Epithelial cell of esophagus (primary cell): ENCODE measurements at regions not wholly inside any gene's neighbourhood (a gene's known extent, or its start where the extent isn't known, plus 50 kb on each side); places are given as distances from the start of the nearest gene placed in this dataset.

Experiments used
- DNase-seq: peaks from one replicate; pipeline ENCODE4 v3.0.0; 2010; ENCODE audit warnings: low read depth
- H3K4me3 ChIP-seq: 2 replicates; pipeline ENCODE4 v1.5.1; 2011; ENCODE audit warnings: mild to moderate bottlenecking, low read length, control low read depth
- TF ChIP-seq, protein P1 (sequence below): IDR thresholded peaks from 2 replicates; pipeline ENCODE4 v1.5.1; 2011; ENCODE audit warnings: low read depth, mild to moderate bottlenecking, low read length, control low read depth, inconsistent platforms; ENCODE audit not compliant: insufficient read depth; ENCODE audit errors: missing control alignments

DNA sequence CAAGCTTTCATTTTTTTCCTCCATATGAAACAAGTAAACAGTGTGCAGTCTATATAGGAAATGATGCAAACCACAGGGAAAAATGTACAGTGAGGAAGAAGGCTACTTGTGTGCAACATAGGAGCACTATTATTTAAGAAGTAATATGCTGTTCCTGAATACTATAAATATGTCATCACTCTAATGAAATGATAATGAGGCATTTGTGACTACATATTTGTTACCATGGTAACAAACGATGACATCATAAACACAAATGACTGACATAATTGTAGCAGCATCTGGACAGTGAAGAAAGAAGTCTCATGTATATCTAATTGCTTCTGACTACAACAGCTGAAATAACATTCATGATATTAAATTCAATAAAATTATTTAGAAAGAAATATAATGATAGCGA lies 164.8 kb downstream of the C7orf25 start:
- H3K4me3 ChIP-seq = no peak overlapping the region
- TF ChIP-seq, protein P1, sequence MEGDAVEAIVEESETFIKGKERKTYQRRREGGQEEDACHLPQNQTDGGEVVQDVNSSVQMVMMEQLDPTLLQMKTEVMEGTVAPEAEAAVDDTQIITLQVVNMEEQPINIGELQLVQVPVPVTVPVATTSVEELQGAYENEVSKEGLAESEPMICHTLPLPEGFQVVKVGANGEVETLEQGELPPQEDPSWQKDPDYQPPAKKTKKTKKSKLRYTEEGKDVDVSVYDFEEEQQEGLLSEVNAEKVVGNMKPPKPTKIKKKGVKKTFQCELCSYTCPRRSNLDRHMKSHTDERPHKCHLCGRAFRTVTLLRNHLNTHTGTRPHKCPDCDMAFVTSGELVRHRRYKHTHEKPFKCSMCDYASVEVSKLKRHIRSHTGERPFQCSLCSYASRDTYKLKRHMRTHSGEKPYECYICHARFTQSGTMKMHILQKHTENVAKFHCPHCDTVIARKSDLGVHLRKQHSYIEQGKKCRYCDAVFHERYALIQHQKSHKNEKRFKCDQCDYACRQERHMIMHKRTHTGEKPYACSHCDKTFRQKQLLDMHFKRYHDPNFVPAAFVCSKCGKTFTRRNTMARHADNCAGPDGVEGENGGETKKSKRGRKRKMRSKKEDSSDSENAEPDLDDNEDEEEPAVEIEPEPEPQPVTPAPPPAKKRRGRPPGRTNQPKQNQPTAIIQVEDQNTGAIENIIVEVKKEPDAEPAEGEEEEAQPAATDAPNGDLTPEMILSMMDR = no peak
- DNase-seq = no peak

DNA sequence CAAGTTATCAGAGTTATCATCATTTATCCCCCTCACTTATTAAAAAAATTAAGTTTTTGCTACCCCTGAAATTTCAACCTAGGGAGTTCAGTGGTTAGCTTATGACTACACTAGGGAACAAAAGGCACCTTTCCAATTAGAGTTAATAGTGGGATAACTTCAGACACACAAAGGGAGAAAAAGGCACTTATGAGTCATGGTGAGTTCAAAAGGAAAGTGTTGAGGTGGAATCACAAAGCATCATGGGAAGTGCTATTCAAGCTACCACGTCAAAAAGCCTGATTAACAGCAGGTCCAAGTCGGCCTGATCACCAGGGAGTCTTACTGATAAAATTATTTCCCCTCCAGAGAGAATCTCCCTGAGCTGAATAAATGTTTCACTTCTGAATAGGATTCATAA lies 165.7 kb downstream of the C7orf25 start:
- TF ChIP-seq, protein P1 = no peak
- DNase-seq = peak; percentile 51
- H3K4me3 ChIP-seq = no peak overlapping the region

DNA sequence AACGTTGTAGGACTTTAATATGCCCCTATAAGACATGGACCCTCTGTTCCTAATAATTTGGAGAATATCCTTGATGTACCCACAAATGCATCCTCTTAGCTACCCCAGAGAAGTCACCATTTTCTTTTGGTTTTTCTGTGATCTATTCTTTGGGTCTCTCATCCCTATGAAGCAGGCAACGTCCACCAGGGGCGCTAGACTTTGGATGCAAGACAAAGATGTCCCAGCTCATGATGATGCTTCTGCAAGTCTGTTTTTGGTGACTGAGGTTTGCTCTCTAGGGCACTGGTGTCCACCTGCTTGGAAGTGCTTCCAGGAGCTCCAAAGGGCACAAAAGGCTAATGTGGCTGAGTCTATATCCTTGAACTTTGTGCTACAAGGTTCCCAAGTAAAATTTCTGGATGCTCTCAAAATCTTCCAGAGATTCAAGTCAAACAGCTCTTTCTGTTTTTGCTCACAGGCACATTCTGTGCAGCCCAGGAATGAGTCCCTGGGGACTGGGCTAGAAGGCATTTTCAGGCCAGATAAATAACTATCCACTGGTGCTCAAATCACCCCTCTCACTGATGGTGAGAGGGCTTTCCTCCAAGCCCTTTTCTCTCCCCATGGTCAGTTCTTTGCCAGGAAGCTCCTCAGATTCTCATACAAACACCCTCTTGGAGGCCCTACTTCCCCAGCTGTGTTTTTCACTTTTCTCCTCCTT lies 166.4 kb downstream of the C7orf25 start:
- TF ChIP-seq, protein P1 = peak; percentile 74
- H3K4me3 ChIP-seq = no peak overlapping the region
- DNase-seq = peak; percentile 55

DNA sequence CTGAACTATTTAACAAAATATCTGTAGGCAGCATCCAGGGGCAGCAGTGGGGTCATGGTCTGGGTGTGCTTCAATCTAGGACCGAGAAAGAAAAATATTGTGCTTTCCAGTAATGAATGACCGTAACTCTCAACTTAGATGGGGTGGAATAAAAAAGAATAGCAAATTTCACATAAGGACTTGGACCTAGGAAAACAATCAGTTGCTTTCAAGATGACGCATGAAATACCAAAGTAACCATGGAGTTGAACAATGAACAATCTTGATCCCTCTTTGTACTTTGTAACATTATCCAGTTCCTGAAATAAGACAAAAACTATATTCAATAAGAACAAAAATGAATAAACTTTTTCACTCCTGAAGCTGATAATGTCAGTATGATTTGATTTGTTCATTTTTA lies 167.1 kb downstream of the C7orf25 start:
- DNase-seq = no peak
- TF ChIP-seq, protein P1 = no peak
- no peak overlapping the region for H3K4me3 ChIP-seq

DNA sequence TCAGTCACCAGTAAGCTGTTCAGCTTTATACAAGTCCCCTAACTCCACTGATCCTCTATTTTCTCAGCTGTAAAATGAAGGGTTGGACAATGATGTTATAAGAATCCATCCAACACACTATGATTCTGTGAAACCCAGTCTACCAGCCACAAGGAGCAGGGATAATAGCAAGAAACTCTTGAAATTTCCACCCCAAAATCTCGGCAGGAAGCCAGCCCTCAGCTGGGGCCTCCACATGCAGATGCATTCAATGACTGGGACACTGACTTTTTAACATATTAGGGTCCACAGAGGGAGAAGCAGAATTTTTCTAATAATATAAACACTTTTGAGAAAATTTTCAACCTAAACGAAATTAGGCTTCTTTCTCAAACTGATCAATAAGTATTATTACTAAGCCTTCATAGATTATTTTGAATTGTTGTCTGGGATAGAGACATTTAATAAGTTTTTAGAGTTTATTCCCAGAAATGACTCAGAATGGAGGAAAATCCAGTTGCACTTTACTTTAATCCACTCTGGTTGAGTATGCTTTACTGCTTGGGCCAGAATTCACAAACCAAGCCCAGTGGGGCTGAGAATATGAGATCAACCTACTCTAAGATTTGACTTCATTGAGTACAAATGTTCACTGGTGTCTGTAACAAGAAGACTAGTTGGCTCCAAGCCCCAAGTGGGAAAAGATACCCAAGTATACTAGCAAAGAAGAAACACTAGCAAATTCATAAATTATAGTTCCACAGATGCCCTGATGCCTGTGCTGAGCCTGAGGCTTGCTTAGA lies 168.6 kb downstream of the C7orf25 start:
- no peak for DNase-seq
- TF ChIP-seq, protein P1 = no peak
- no peak overlapping the region for H3K4me3 ChIP-seq

DNA sequence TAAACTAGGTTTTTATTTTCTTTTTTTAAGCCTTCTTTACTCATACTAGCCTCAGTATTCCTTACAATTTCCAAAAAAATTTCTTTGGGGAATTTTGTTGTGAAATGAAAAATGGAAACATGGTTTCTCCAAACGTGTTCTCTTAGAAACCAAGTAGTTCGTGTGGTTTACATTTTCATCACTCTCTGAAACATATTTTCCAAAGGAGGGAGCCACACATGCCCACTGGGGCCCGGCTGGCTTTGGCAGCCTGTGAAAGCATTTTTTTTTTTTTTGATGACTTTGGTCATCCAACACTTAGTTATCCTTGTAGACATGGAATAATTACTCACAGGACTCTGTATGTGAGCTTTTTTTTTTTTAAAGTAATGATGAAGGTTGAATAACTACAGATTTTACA lies 169.6 kb downstream of the C7orf25 start:
- TF ChIP-seq, protein P1 = no peak
- H3K4me3 ChIP-seq = no peak overlapping the region
- no peak for DNase-seq
